H1 (cell line): ENCODE measurements at regions not wholly inside any gene's neighbourhood (a gene's known extent, or its start where the extent isn't known, plus 50 kb on each side); places are given as distances from the start of the nearest gene placed in this dataset.

Experiments used
- CTCF ChIA-PET: fragments of 300-600 bp; sonication (Branson Sonifier 250); formaldehyde crosslinking; loops from one replicate; lab custom pipeline; 2021; ENCODE audit not compliant: partially characterized antibody; lab: Charles Lee
- POLR2A ChIA-PET: fragments of 300-600 bp; sonication (Branson Sonifier 250); formaldehyde crosslinking; loops from one replicate; lab custom pipeline; 2021; ENCODE audit warnings: inconsistent platforms; ENCODE audit not compliant: partially characterized antibody; lab: Charles Lee
- DNase-seq, 2 experiments: peaks; one replicate each; pipeline versions ENCODE4 v3.0.0 to v3.0.0-alpha.2; 2010 to 2022; ENCODE audit warnings: low spot score in 2 of 2, low read depth in 1 of 2, mixed read lengths in 1 of 2
- FAIRE-seq: peaks from 2 replicates; lab custom pipeline; 2011; peaks lifted over from hg19 to GRCh38; lab: Jason Lieb, UNC
- H2AFZ ChIP-seq: 2 replicates; pipeline ENCODE4 v1.8.1; 2012; ENCODE audit warnings: low read length, inconsistent platforms
- H2AK5ac ChIP-seq: 2 replicates; pipeline ENCODE4 v1.6.1; 2013; ENCODE audit warnings: low read depth, low read length
- H2BK120ac ChIP-seq: replicated peaks from 2 replicates; pipeline ENCODE3; 2013; ENCODE audit warnings: low read depth, low read length, inconsistent platforms
- H2BK12ac ChIP-seq: 2 replicates; pipeline ENCODE4 v1.6.1; 2013; ENCODE audit warnings: low read depth, low read length
- H2BK15ac ChIP-seq: 2 replicates; pipeline ENCODE4 v1.6.1; 2013; ENCODE audit warnings: low read length
- H2BK20ac ChIP-seq: 2 replicates; pipeline ENCODE4 v1.6.1; 2013; ENCODE audit warnings: low read length
- H2BK5ac ChIP-seq: 2 replicates; pipeline ENCODE4 v1.6.1; 2013; ENCODE audit warnings: low read depth, low read length
- H3K14ac ChIP-seq: 2 replicates; pipeline ENCODE4 v1.6.1; 2013; ENCODE audit warnings: inconsistent platforms; ENCODE audit not compliant: insufficient read length
- H3K18ac ChIP-seq: 2 replicates; pipeline ENCODE4 v1.6.1; 2013; ENCODE audit warnings: low read length; ENCODE audit errors: extremely low read depth
- H3K23ac ChIP-seq: 2 replicates; pipeline ENCODE4 v1.6.1; 2013; ENCODE audit warnings: inconsistent platforms; ENCODE audit not compliant: insufficient read length
- H3K23me2 ChIP-seq: 2 replicates; pipeline ENCODE4 v1.6.1; 2013; ENCODE audit warnings: low read depth, low read length
- H3K27ac ChIP-seq: 2 replicates; pipeline ENCODE4 v1.6.1; 2011; ENCODE audit warnings: low read depth, low read length, inconsistent platforms
- H3K27me3 ChIP-seq, 4 experiments: replicated peaks in 1 of 4; 1 replicate in 1 of 4; 2 replicates in 3 of 4; pipeline versions ENCODE4 v1.6.1 to v1.8.1; 2011 to 2013; ENCODE audit warnings: low read length in 3 of 4, mild to moderate bottlenecking in 3 of 4, inconsistent platforms in 2 of 4, mixed read lengths in 2 of 4, moderate library complexity in 1 of 4; ENCODE audit not compliant: control insufficient read depth in 3 of 4, insufficient read depth in 3 of 4; ENCODE audit errors: extremely low read depth in 1 of 4
- H3K36me3 ChIP-seq, 4 experiments: 2 replicates each; pipeline versions ENCODE4 v1.6.1 to v1.8.1; 2011 to 2013; ENCODE audit warnings: mild to moderate bottlenecking in 4 of 4, low read length in 3 of 4, moderate library complexity in 2 of 4, control low read depth in 1 of 4, inconsistent platforms in 1 of 4; ENCODE audit not compliant: insufficient read depth in 4 of 4, control insufficient read depth in 2 of 4
- H3K4ac ChIP-seq: replicated peaks from 2 replicates; pipeline ENCODE3; 2013; ENCODE audit warnings: low read length, low read depth, mixed read lengths, inconsistent platforms; ENCODE audit not compliant: insufficient read length
- H3K4me1 ChIP-seq, 4 experiments: replicated peaks in 1 of 4; 1 replicate in 1 of 4; 2 replicates in 3 of 4; pipeline versions ENCODE4 v1.6.1 to v1.8.1; 2011 to 2013; ENCODE audit warnings: low read length in 3 of 4, inconsistent platforms in 2 of 4, mixed read lengths in 1 of 4; ENCODE audit not compliant: insufficient read depth in 4 of 4, control insufficient read depth in 3 of 4
- H3K4me2 ChIP-seq, 2 experiments: 2 replicates each; pipeline versions ENCODE4 v1.6.1 to v1.8.1; 2011 to 2013; ENCODE audit warnings: low read depth in 2 of 2, low read length in 2 of 2, control low read depth in 1 of 2, inconsistent platforms in 1 of 2, mild to moderate bottlenecking in 1 of 2; ENCODE audit not compliant: insufficient read depth in 1 of 2
- H3K4me3 ChIP-seq, 4 experiments: fragments of 200-600, 300-600 bp in 1 of 4; sonication (generic), shearing (Covaris generic), sonication (Bioruptor Twin) in 1 of 4; 2 replicates each; pipeline versions ENCODE4 v1.5.1 to v1.8.1; 2011 to 2016; ENCODE audit warnings: low read length in 4 of 4, low read depth in 3 of 4, control low read depth in 2 of 4, inconsistent platforms in 2 of 4, mild to moderate bottlenecking in 2 of 4, mixed read lengths in 1 of 4, moderate library complexity in 1 of 4; ENCODE audit not compliant: insufficient read depth in 2 of 4; ENCODE audit errors: extremely low read depth in 1 of 4
- H3K56ac ChIP-seq: replicated peaks from 2 replicates; pipeline ENCODE3; 2013; ENCODE audit warnings: low read depth, mild to moderate bottlenecking, mixed read lengths, low read length, inconsistent platforms; ENCODE audit not compliant: insufficient read length
- H3K79me1 ChIP-seq: 2 replicates; pipeline ENCODE4 v1.6.1; 2013; ENCODE audit warnings: low read depth, low read length, control low read depth
- H3K79me2 ChIP-seq, 2 experiments: 2 replicates each; pipeline versions ENCODE4 v1.6.1 to v1.8.1; 2012 to 2013; ENCODE audit warnings: low read length in 2 of 2, mild to moderate bottlenecking in 2 of 2, inconsistent platforms in 1 of 2; ENCODE audit not compliant: insufficient read depth in 2 of 2, control insufficient read depth in 1 of 2
- H3K9ac ChIP-seq, 4 experiments: replicated peaks in 1 of 4; 1 replicate in 1 of 4; 2 replicates in 3 of 4; pipeline versions ENCODE4 v1.6.1 to v1.8.1; 2011 to 2013; ENCODE audit warnings: low read depth in 3 of 4, low read length in 3 of 4, control low read depth in 2 of 4, mild to moderate bottlenecking in 2 of 4, moderate library complexity in 2 of 4, inconsistent platforms in 1 of 4; ENCODE audit errors: extremely low read depth in 1 of 4
- H3K9me3 ChIP-seq, 2 experiments: 2 replicates each; pipeline versions ENCODE4 v1.6.1 to v1.8.1; 2012 to 2013; ENCODE audit warnings: mild to moderate bottlenecking in 2 of 2, moderate library complexity in 2 of 2, control low read depth in 1 of 2, inconsistent platforms in 1 of 2, low read depth in 1 of 2, low read length in 1 of 2, mixed read lengths in 1 of 2; ENCODE audit not compliant: insufficient read depth in 2 of 2
- H4K20me1 ChIP-seq, 2 experiments: replicated peaks in 1 of 2; 2 replicates each; pipeline versions ENCODE3 to v1.8.1; 2011 to 2013; ENCODE audit warnings: inconsistent platforms in 2 of 2, low read length in 2 of 2, mild to moderate bottlenecking in 1 of 2; ENCODE audit not compliant: insufficient read depth in 2 of 2, control insufficient read depth in 1 of 2
- H4K5ac ChIP-seq: 2 replicates; pipeline ENCODE4 v1.6.1; 2013; ENCODE audit warnings: low read length, low read depth, mixed read lengths, inconsistent platforms; ENCODE audit not compliant: insufficient read length
- H4K8ac ChIP-seq: 2 replicates; pipeline ENCODE4 v1.8.0; 2013; ENCODE audit warnings: mild to moderate bottlenecking, moderate library complexity, low read length, inconsistent platforms; ENCODE audit not compliant: insufficient read depth; ENCODE audit errors: extremely low read depth
- H4K91ac ChIP-seq: replicated peaks from 2 replicates; pipeline ENCODE3; 2013; ENCODE audit warnings: low read length, mixed read lengths, inconsistent platforms; ENCODE audit not compliant: insufficient read length
- CBX8 ChIP-seq: fragments of 300-800, 300-1000 bp; sonication (generic); IDR thresholded peaks from 2 replicates; pipeline ENCODE4 v1.7.1; 2016; ENCODE audit warnings: low read depth, low read length, borderline replicate concordance
- CEBPB ChIP-seq: IDR thresholded peaks from 2 replicates; pipeline ENCODE4 v1.6.1; 2012; ENCODE audit warnings: low read depth, low read length
- CHD1 ChIP-seq: IDR thresholded peaks from 2 replicates; pipeline ENCODE4 v1.6.1; 2012; ENCODE audit warnings: low read depth, low read length, improper control_type of control experiment
- CHD2 ChIP-seq: IDR thresholded peaks from 2 replicates; pipeline ENCODE4 v1.6.1; 2012; ENCODE audit warnings: low read length, improper control_type of control experiment
- FOSL1 ChIP-seq: IDR thresholded peaks from 2 replicates; pipeline ENCODE4 v1.6.1; 2011; ENCODE audit warnings: mild to moderate bottlenecking, low read depth, low read length, moderate library complexity; ENCODE audit not compliant: insufficient read depth
- GABPA ChIP-seq: IDR thresholded peaks from 2 replicates; pipeline ENCODE4 v1.6.1; 2011; ENCODE audit warnings: mild to moderate bottlenecking, low read length, moderate library complexity, borderline replicate concordance; ENCODE audit not compliant: insufficient read depth
- GTF2F1 ChIP-seq: IDR thresholded peaks from 2 replicates; pipeline ENCODE4 v1.6.1; 2012; ENCODE audit warnings: low read depth, low read length, improper control_type of control experiment, borderline replicate concordance
- KDM5A ChIP-seq: fragments of 200-600 bp; IDR thresholded peaks from 2 replicates; pipeline ENCODE4 v1.7.1; 2012; ENCODE audit warnings: mild to moderate bottlenecking, low read length, inconsistent platforms, mixed read lengths
- POU5F1 ChIP-seq: IDR thresholded peaks from 2 replicates; pipeline ENCODE4 v1.6.1; 2011; ENCODE audit warnings: low read depth, mild to moderate bottlenecking, low read length, moderate library complexity
- RAD21 ChIP-seq, 2 experiments: IDR thresholded peaks in 1 of 2; conservative IDR thresholded peaks in 1 of 2; 2 replicates each; pipeline ENCODE4 v1.6.1; 2011; ENCODE audit warnings: low read depth in 2 of 2, low read length in 2 of 2, improper control_type of control experiment in 1 of 2, inconsistent platforms in 1 of 2, mild to moderate bottlenecking in 1 of 2, moderate library complexity in 1 of 2
- RBBP5 ChIP-seq: IDR thresholded peaks from 2 replicates; pipeline ENCODE4 v1.7.1; 2012; ENCODE audit warnings: low read depth, mild to moderate bottlenecking, inconsistent platforms, low read length, moderate library complexity, borderline replicate concordance
- SIRT6 ChIP-seq: IDR thresholded peaks from one replicate; pipeline ENCODE4 v1.7.1; 2012; ENCODE audit warnings: low read length, inconsistent platforms
- SIX5 ChIP-seq: IDR thresholded peaks from 2 replicates; pipeline ENCODE4 v1.6.1; 2011; ENCODE audit warnings: mild to moderate bottlenecking, low read depth, low read length
- TAF1 ChIP-seq: IDR thresholded peaks from 2 replicates; pipeline ENCODE4 v1.6.1; 2011; ENCODE audit warnings: mild to moderate bottlenecking, low read depth, low read length
- TBP ChIP-seq: IDR thresholded peaks from 2 replicates; pipeline ENCODE4 v1.6.1; 2011; ENCODE audit warnings: low read depth, low read length, improper control_type of control experiment
- WGBS, 2 experiments: shearing (Covaris generic) in 1 of 2; methylation state at CpG; one replicate each; pipeline versions ENCODE4 v1.1.6 to v1.1.7; 2013 to 2015; ENCODE audit warnings: low lambda C conversion rate in 2 of 2, mixed read lengths in 2 of 2, inconsistent platforms in 1 of 2, low coverage in 1 of 2, missing lambda C conversion rate in 1 of 2; ENCODE audit not compliant: insufficient replicate concordance in 2 of 2, insufficient coverage in 1 of 2, insufficient read length in 1 of 2; ENCODE audit errors: extremely low coverage in 1 of 2, missing lambda C conversion rate in 1 of 2; 5-methylcytosine and 5-hydroxymethylcytosine counted together

DNA sequence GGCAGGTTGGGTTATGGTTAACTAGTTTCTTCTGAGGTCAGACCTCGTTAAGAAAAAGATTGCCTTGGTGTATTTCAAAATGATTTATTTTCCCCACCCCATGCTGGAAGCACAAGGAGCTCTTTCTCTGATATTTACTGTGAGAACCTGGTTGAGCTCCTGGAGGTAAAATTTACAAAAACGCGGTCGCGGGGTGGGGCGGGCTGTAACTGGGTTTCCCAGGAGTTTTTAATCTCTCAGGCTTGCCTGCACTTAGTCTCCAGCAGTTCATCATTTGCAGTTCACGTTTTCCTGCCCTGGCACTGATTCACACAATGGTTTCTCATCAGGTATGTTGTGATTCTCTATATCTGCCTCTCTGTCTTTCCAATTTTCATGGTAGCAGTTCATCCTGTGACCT lies 67.9 kb upstream of the PDE3A start:
- H3K36me3 ChIP-seq: no peaks in the 10 kb centered on the region
- ChIA-PET CTCF (no interaction called here), POLR2A (no interaction called here)
- no peaks in the 10 kb centered on the region for H3K23me2 ChIP-seq
- H4K91ac ChIP-seq: no peak overlapping the region
- H3K4me2 ChIP-seq: no peak overlapping the region
- no peak overlapping the region for H3K27ac ChIP-seq
- H2BK5ac ChIP-seq: no peak overlapping the region
- H3K4ac ChIP-seq: no peak overlapping the region
- no peak for FAIRE-seq
- H3K56ac ChIP-seq: no peak overlapping the region
- H4K5ac ChIP-seq: no peak overlapping the region
- H3K18ac ChIP-seq: no peak overlapping the region
- peaks cover 1 to 2% of the 10 kb centered on the region in 2 experiments; a peak in 2 of 4 replicates for H3K9me3 ChIP-seq
- H3K4me3 ChIP-seq: no peak overlapping the region
- no peaks in the 10 kb centered on the region for H3K79me2 ChIP-seq
- no peak for DNase-seq
- no peak overlapping the region for H2BK120ac ChIP-seq
- no peaks in the 10 kb centered on the region for H3K27me3 ChIP-seq
- no peak overlapping the region for H4K8ac ChIP-seq
- no peaks in the 10 kb centered on the region for H4K20me1 ChIP-seq
- no peaks in the 10 kb centered on the region for H3K4me1 ChIP-seq
- H2BK12ac ChIP-seq: no peak overlapping the region
- no peak overlapping the region for H2BK20ac ChIP-seq
- no peaks in the 10 kb centered on the region for H3K79me1 ChIP-seq
- H2AK5ac ChIP-seq: no peak overlapping the region
- no peak overlapping the region for H3K9ac ChIP-seq
- H2BK15ac ChIP-seq: no peak overlapping the region
- 88% methylated on average over 7 of the region's 7 CpGs; no CpG with 5 or more reads in 1 of the 2 experiments for WGBS, 2 experiments
- no peak overlapping the region for H3K23ac ChIP-seq
- no peak overlapping the region for H3K14ac ChIP-seq
- H2AFZ ChIP-seq: no peak overlapping the region
- TF ChIP-seq POU5F1 (no peak), SIRT6 (no peak), CBX8 (no peak), GABPA (no peak), TAF1 (no peak), CEBPB (no peak), CHD2 (no peak), KDM5A (no peak), GTF2F1 (no peak), SIX5 (no peak), CHD1 (no peak), FOSL1 (no peak), RBBP5 (no peak), TBP (no peak), RAD21 (IDR thresholded peaks at IDR 0.05 in 1 of 2, conservative IDR thresholded peaks at IDR 0.05 in 1 of 2; ENCODE audit: low read depth in 2 of 2, low read length in 2 of 2) (no peak)
